HEK293T (cell line): ENCODE measurements at regions not wholly inside any gene's neighbourhood (a gene's known extent, or its start where the extent isn't known, plus 50 kb on each side); places are given as distances from the start of the nearest gene placed in this dataset.

Experiments
- CTCF ChIA-PET: fragments of 350-600 bp; formaldehyde crosslinking; extraction: SDS; loops from one replicate; lab custom pipeline; 2021; ENCODE audit warnings: antibody characterized with exemption, inconsistent platforms; lab: Yijun Ruan, JAX
- POLR2A ChIA-PET: fragments of 350-600 bp; formaldehyde crosslinking; extraction: SDS; loops from one replicate; lab custom pipeline; 2020; ENCODE audit warnings: antibody characterized with exemption, inconsistent platforms; lab: Yijun Ruan, JAX
- DNase-seq: peaks from one replicate; pipeline ENCODE4 v3.0.0; 2012; ENCODE audit warnings: mixed read lengths; ENCODE audit errors: extremely low spot score
- ARNT ChIP-seq: fragments of 450-650 bp; IDR thresholded peaks from 2 replicates; pipeline ENCODE4 v1.6.1; 2017; ENCODE audit warnings: mild to moderate bottlenecking
- BHLHE40 ChIP-seq: fragments of 450-650 bp; IDR thresholded peaks from 2 replicates; pipeline ENCODE4 v1.6.1; 2016; ENCODE audit warnings: mild to moderate bottlenecking, moderate library complexity, borderline replicate concordance
- CTBP1 ChIP-seq: fragments of 450-650 bp; IDR thresholded peaks from 2 replicates; pipeline ENCODE4 v1.6.1; 2016; ENCODE audit warnings: borderline replicate concordance
- ELF4 ChIP-seq: fragments of 450-650 bp; IDR thresholded peaks from 2 replicates; pipeline ENCODE4 v1.6.1; 2017; ENCODE audit warnings: antibody characterized with exemption
- FOXA1 ChIP-seq: fragments of 450-650 bp; IDR thresholded peaks from 2 replicates; pipeline ENCODE4 v1.6.1; 2016; ENCODE audit warnings: mild to moderate bottlenecking
- FOXK2 ChIP-seq: fragments of 450-650 bp; IDR thresholded peaks from 2 replicates; pipeline ENCODE4 v1.6.1; 2016; ENCODE audit warnings: mild to moderate bottlenecking
- FOXM1 ChIP-seq: fragments of 450-650 bp; IDR thresholded peaks from 2 replicates; pipeline ENCODE4 v1.6.1; 2017; ENCODE audit warnings: mild to moderate bottlenecking, borderline replicate concordance
- HDGF ChIP-seq: fragments of 450-650 bp; IDR thresholded peaks from 2 replicates; pipeline ENCODE4 v1.6.1; 2017; ENCODE audit warnings: antibody characterized with exemption, borderline replicate concordance
- L3MBTL2 ChIP-seq: fragments of 450-650 bp; conservative IDR thresholded peaks from 2 replicates; pipeline ENCODE4 v1.6.1; 2016; ENCODE audit warnings: mild to moderate bottlenecking
- LEF1 ChIP-seq: fragments of 450-650 bp; IDR thresholded peaks from 2 replicates; pipeline ENCODE4 v1.6.1; 2017; ENCODE audit warnings: mild to moderate bottlenecking, borderline replicate concordance
- NFRKB ChIP-seq: fragments of 450-650 bp; IDR thresholded peaks from 2 replicates; pipeline ENCODE4 v1.6.1; 2016; ENCODE audit warnings: mild to moderate bottlenecking, moderate library complexity
- SP1 ChIP-seq: fragments of 450-650 bp; IDR thresholded peaks from 2 replicates; pipeline ENCODE4 v1.6.1; 2017
- SUZ12 ChIP-seq: fragments of 450-650 bp; IDR thresholded peaks from 2 replicates; pipeline ENCODE4 v1.6.1; 2016; ENCODE audit warnings: mild to moderate bottlenecking
- TARDBP ChIP-seq: fragments of 450-650 bp; IDR thresholded peaks from 2 replicates; pipeline ENCODE4 v1.6.1; 2016
- ZNF384 ChIP-seq: fragments of 450-650 bp; IDR thresholded peaks from 2 replicates; pipeline ENCODE4 v1.6.1; 2016
- TF ChIP-seq, protein P1 (sequence below): fragments of 450-650 bp; IDR thresholded peaks from 2 replicates; pipeline ENCODE4 v1.6.1; 2016

DNA sequence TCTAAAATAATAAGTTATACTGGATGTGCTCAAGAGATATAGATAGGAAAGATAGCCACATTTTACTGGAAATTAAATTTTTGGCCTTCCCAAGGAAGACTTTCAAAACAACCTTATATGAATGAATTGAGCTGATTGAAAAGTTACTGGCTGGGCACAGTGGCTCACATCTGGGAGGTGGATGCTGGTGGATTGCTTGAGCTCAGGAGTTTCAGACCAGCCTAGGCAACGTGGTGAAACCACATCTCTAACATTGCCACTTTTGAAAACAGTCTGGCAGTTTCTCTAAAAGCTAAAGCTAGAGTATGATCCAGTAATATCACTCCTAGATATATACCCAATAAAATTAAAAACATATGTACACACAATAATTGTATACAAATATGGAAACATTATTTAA, 231.4 kb upstream of the POU1F1 start:
- ChIA-PET POLR2A (no interaction called here), CTCF (no interaction called here)
- no peak for TF ChIP-seq FOXA1
- TF ChIP-seq LEF1: no peak
- TF ChIP-seq CTBP1: no peak
- TF ChIP-seq SP1: no peak
- no peak for DNase-seq

DNA sequence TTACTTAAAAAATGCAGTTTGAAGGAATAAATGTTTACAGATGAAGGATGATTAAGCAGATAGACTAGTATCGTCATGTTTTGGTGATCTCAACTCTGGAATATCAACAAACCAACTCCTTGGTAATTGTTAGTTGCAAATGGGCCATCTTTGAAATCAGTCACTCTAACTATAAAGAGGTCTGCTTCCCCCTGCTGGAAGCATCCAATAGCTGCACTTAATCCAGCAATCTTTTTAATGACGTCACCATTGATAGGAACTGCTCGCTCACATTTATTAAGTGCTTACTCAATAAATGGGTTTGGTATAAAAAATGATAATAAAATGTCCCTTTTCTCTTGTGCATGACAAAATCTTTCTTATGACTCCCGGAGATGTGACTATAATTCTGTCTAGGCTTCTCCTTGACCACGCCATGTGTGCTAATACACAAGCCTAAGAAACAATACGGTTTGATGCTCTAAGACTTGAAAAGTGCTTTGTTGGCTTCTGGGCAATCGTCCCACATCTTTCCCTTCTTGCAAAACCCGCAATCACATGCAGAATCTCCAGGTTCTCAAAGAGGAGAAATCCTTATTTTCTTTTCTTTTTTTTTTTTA, 227.6 kb upstream of the POU1F1 start:
- ChIA-PET CTCF (no interaction called here), POLR2A (no interaction called here)
- DNase-seq: peak; percentile 63
- no peak for TF ChIP-seq FOXA1
- TF ChIP-seq SP1: no peak
- TF ChIP-seq ELF4: no peak
- TF ChIP-seq ARNT: no peak
- TF ChIP-seq, protein P1, sequence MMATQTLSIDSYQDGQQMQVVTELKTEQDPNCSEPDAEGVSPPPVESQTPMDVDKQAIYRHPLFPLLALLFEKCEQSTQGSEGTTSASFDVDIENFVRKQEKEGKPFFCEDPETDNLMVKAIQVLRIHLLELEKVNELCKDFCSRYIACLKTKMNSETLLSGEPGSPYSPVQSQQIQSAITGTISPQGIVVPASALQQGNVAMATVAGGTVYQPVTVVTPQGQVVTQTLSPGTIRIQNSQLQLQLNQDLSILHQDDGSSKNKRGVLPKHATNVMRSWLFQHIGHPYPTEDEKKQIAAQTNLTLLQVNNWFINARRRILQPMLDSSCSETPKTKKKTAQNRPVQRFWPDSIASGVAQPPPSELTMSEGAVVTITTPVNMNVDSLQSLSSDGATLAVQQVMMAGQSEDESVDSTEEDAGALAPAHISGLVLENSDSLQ: no peak
- TF ChIP-seq NFRKB: no peak
- no peak for TF ChIP-seq TARDBP
- TF ChIP-seq FOXK2: no peak
- no peak for TF ChIP-seq LEF1
- no peak for TF ChIP-seq FOXM1
- no peak for TF ChIP-seq HDGF
- TF ChIP-seq SUZ12: no peak
- no peak for TF ChIP-seq BHLHE40
- no peak for TF ChIP-seq ZNF384
- no peak for TF ChIP-seq CTBP1
- TF ChIP-seq L3MBTL2: no peak

DNA sequence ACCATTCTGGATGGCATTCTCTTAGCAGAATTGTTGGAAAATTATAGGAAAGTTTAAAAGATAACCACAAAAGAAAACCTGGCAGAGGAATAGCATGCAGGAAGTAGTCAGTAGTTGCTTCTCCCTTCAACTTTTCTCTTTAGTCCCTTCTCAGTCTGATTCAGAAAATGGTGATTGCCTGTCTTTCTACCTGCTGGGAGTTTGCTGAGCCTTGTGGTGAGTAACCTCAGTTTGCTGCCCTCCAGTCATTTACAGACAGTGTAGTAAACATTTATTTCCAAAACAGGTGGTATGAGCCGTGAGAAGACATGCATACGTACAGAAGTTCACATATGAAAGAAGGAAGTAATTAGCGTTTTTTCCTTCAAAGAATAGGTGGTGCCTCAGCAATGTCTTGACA, 224.7 kb upstream of the POU1F1 start:
- no peak for DNase-seq
- ChIA-PET POLR2A (no interaction called here), CTCF (no interaction called here)
- TF ChIP-seq ARNT (no peak), NFRKB (no peak), ELF4 (no peak), ZNF384 (no peak), FOXK2 (no peak), SP1 (no peak), SUZ12 (no peak), FOXM1 (no peak), L3MBTL2 (no peak), CTBP1 (no peak), LEF1 (no peak), HDGF (no peak), BHLHE40 (no peak), TARDBP (no peak), FOXA1 (no peak)
- TF ChIP-seq, protein P1: no peak

DNA sequence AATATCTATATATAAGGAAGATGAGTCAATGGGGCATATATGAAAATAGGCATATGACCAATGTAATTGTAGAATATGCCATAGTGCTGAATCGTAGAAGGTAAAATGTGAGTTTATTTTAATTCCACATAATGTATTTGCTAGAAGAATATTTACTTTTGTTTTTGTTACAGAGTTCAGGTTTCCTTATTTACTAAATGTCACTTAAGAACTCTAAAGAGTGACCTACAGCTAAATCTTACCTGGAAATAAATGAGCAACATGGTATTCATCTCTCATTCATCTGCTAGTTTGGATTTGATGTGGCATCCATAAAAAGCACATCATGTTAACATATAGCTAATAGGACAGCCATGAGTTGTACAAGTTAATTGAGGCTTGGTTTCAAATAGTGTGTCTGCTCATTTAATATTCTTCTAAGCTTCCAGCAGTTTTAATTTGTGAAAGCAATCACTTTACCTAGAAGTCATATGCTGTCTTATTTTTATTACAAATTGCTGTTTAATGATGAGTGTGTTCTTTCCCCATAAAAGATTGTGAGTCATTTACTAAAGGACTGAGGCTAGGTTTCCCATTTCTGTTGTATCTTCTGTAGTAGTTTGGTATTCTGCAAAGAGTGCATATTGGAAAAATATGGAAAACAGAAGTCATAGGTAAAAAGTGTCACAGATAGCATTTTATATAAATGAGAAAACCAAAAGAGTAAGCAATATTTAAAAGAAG, 222.1 kb upstream of the POU1F1 start:
- DNase-seq: no peak
- TF ChIP-seq LEF1: no peak
- no peak for TF ChIP-seq NFRKB
- no peak for TF ChIP-seq ELF4
- TF ChIP-seq FOXK2: no peak
- TF ChIP-seq SP1: no peak
- no peak for TF ChIP-seq L3MBTL2
- POLR2A ChIA-PET: no interaction called here
- CTCF ChIA-PET: no interaction called here

DNA sequence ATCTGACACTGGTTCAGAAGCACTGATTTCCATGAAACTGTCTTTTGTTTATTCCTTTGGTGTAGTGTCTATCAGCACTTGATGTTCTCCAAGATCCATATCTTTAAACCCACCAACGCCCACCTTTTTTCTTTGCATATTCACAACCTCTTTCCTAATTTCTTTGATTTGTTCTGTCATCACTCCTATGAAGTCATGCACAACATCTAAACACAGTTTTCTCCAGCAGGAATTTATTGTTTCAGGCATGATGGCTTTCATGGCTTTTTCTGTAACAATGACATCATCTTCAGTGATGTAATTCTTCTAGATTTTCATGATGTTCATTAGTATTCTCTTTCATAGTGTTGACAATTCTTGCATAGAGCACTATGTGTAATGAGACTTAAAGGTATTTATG, 219.6 kb upstream of the POU1F1 start:
- POLR2A ChIA-PET: no interaction called here
- no peak for TF ChIP-seq ZNF384
- TF ChIP-seq FOXA1: no peak
- TF ChIP-seq CTBP1: 0 out of 2 replicates have a peak, but pooled peaks have one; percentile 9
- DNase-seq: no peak
- CTCF ChIA-PET: no interaction called here

DNA sequence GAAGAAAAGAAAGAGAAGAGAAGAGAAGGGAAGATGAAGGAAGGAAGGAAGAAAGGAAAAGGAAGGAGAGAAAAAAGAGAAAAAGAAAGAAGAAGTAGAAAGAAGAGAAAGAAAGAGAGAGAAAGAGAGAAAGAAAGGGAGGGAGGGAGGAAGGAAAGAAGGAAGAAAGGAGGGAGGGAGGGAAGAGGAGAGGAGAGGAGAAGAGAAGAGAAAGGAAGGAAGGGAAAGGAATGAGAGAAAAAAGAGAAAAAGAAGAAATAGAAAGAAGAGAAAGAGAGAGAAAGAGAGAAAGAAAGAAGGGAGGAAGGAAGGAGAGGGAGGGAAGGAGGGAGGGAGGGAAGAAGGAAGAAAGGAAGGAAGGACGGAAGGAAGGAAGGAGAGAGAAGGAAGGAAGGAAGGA, 217.9 kb upstream of the POU1F1 start:
- ChIA-PET POLR2A (no interaction called here), CTCF (no interaction called here)
- DNase-seq: no peak
- TF ChIP-seq NFRKB: no peak

DNA sequence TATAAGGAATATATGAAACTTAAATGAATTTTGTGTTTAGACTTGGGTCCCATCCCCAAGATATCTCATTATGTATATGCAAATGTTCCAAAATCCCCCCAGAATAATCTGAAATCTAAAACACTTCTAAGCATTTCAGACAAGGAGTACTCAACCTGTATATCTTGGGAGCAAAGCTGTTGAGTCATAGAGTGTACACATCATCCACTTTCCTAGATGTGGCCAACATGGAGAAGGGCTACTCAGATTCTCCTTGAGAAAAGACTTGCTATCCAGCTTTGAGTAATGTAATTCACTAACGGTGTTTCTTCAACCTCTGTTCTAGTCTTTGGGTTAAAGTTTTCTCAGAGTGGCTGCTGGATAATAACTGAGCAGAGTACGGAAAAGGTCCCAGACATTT, 215.5 kb upstream of the POU1F1 start:
- ChIA-PET POLR2A (no interaction called here), CTCF (no interaction called here)
- DNase-seq: no peak
- TF ChIP-seq, protein P1: no peak
- no peak for TF ChIP-seq L3MBTL2
- TF ChIP-seq CTBP1: no peak
- TF ChIP-seq FOXA1: no peak
- TF ChIP-seq FOXM1: no peak
- no peak for TF ChIP-seq ZNF384
- no peak for TF ChIP-seq SUZ12
- TF ChIP-seq LEF1: no peak
- TF ChIP-seq FOXK2: no peak
- no peak for TF ChIP-seq HDGF
- TF ChIP-seq NFRKB: no peak
- no peak for TF ChIP-seq SP1
- no peak for TF ChIP-seq BHLHE40
- TF ChIP-seq ARNT: no peak
